Nephron progenitor cell (in vitro differentiated cells): ENCODE measurements at regions not wholly inside any gene's neighbourhood (a gene's known extent, or its start where the extent isn't known, plus 50 kb on each side); places are given as distances from the start of the nearest gene placed in this dataset.

ENCODE experiments used
- DNase-seq: peaks from one replicate; pipeline ENCODE4 v3.0.0; 2021
- H3K27ac Mint-ChIP-seq: 2 replicates; pipeline ENCODE4 v1.8.0; 2021; ENCODE audit warnings: mild to moderate bottlenecking, moderate library complexity, mixed read lengths
- H3K27me3 Mint-ChIP-seq: 2 replicates; pipeline ENCODE4 v1.8.0; 2021; ENCODE audit warnings: mild to moderate bottlenecking, low read depth, mixed read lengths; ENCODE audit not compliant: poor library complexity
- H3K36me3 Mint-ChIP-seq: 2 replicates; pipeline ENCODE4 v1.8.0; 2021; ENCODE audit warnings: low read depth, mixed read lengths
- H3K4me1 Mint-ChIP-seq: 2 replicates; pipeline ENCODE4 v1.8.0; 2021; ENCODE audit warnings: mixed read lengths
- H3K4me3 Mint-ChIP-seq: 2 replicates; pipeline ENCODE4 v1.8.0; 2021; ENCODE audit warnings: mild to moderate bottlenecking, moderate library complexity, mixed read lengths
- H3K9me3 Mint-ChIP-seq: 2 replicates; pipeline ENCODE4 v1.8.0; 2021; ENCODE audit warnings: mild to moderate bottlenecking, moderate library complexity, mixed read lengths
- CTCF ChIP-seq: fragments of 200-600 bp; sonication (generic); IDR thresholded peaks from 2 replicates; pipeline ENCODE4 v1.5.0; 2021; ENCODE audit warnings: antibody characterized with exemption

DNA sequence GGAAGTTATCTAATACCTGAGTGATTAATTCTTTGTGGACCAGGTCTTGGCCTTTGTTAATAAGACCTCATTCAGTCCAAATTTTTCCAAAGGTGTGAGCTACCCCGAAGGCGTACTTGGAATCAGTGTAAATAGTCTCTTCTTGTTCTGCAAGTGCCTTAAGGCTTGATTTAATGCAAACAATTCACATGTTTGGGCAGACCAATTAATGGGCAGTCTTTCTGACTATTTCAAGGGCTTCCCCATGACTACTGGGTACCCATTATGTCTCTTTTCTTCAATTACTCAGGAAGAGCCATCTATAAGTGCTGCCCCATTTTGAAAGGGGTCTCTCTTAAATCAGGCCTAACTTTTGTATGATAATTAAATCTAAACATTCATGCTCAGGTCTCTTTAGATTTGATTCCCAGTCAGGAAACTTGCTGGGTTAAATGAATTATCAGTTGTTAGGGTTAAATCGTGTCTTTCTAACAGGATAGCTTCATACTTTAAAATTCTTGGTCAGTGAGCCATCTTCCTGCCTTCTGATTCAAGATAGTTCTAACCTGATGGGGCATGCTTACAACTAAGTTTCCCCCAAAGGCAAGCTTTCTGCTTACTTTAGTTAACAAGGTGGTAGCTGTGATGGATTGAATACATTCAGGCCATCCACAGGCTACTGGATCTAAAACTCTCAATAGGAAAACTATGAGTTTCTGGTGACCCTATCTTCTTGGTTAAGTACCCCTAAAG lies 179.6 kb downstream of the CCNG2 start:
- Mint-ChIP-seq H3K27ac (no peak overlapping the region), H3K27me3 (no peaks in the 10 kb centered on the region), H3K36me3 (peaks cover 6% of the 10 kb centered on the region), H3K4me3 (no peak overlapping the region), H3K9me3 (peaks cover 66% of the 10 kb centered on the region), H3K4me1 (no peaks in the 10 kb centered on the region)
- no peak for DNase-seq
- no peak for TF ChIP-seq CTCF

- Mint-ChIP-seq H3K27ac (no peak overlapping the region), H3K9me3 (peaks cover 49% of the 10 kb centered on the region), H3K4me3 (no peak overlapping the region), H3K27me3 (peaks cover 3% of the 10 kb centered on the region), H3K4me1 (no peaks in the 10 kb centered on the region), H3K36me3 (peaks cover 12% of the 10 kb centered on the region)
- no peak for DNase-seq
- TF ChIP-seq CTCF: no peak
Measured at GRCh38 chr4:77342170-77342810, 185.3 kb downstream of the CCNG2 start.

DNA sequence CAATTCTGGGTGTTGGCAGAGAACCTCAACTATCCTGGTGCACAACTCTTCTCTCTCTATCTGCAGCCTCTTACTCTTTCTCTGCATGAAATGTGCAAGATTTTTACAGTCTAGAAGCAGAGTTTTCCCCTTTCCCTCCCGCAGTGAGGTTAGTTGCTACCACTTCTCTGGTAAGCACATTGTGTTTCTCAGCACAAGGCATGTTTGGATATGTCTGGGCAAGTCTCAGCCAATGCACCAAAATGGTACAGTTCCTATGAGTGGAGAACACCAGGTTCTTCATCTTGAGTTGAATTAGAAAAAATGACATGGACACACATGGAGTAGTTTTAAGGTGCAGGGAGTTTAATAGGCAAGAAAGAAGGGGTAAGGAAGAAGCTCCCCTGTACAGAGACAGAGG lies 187.0 kb downstream of the CCNG2 start:
- Mint-ChIP-seq H3K4me3 (no peak overlapping the region), H3K27ac (no peak overlapping the region), H3K27me3 (peaks cover 3% of the 10 kb centered on the region), H3K36me3 (peaks cover 12% of the 10 kb centered on the region), H3K9me3 (peaks cover 45% of the 10 kb centered on the region), H3K4me1 (no peaks in the 10 kb centered on the region)
- no peak for TF ChIP-seq CTCF
- DNase-seq: no peak

- H3K4me3 Mint-ChIP-seq: no peak overlapping the region
- DNase-seq: no peak
- peaks cover 37% of the 10 kb centered on the region for H3K9me3 Mint-ChIP-seq
- H3K27me3 Mint-ChIP-seq: peaks cover 3% of the 10 kb centered on the region
- H3K4me1 Mint-ChIP-seq: no peaks in the 10 kb centered on the region
- no peak for TF ChIP-seq CTCF
- peaks cover 12% of the 10 kb centered on the region for H3K36me3 Mint-ChIP-seq
- no peak overlapping the region for H3K27ac Mint-ChIP-seq
Measured at GRCh38 chr4:77344784-77345183, 187.8 kb downstream of the CCNG2 start.

GRCh38 chr4:77347351-77347966 lies 190.5 kb downstream of the CCNG2 start:
- TF ChIP-seq CTCF: no peak
- DNase-seq: no peak
- no peak overlapping the region for H3K27ac Mint-ChIP-seq
- H3K4me1 Mint-ChIP-seq: no peaks in the 10 kb centered on the region
- peaks cover 3% of the 10 kb centered on the region for H3K27me3 Mint-ChIP-seq
- no peak overlapping the region for H3K4me3 Mint-ChIP-seq
- H3K36me3 Mint-ChIP-seq: no peaks in the 10 kb centered on the region
- H3K9me3 Mint-ChIP-seq: peaks cover 10% of the 10 kb centered on the region
